IPS DF 6.9 (cell line): ENCODE measurements at regions not wholly inside any gene's neighbourhood (a gene's known extent, or its start where the extent isn't known, plus 50 kb on each side); places are given as distances from the start of the nearest gene placed in this dataset.

Experiments
- DNase-seq: peaks from one replicate; pipeline ENCODE4 v3.0.0-alpha.2; 2013; ENCODE audit warnings: low read depth, low spot score
- H3K27ac ChIP-seq: one replicate; pipeline ENCODE4 v1.5.1; 2013; ENCODE audit warnings: low read length, control low read depth
- H3K27me3 ChIP-seq: 2 replicates; pipeline ENCODE4 v1.6.1; 2013; ENCODE audit warnings: mild to moderate bottlenecking, low read length; ENCODE audit not compliant: control insufficient read depth, insufficient read depth
- H3K36me3 ChIP-seq: 2 replicates; pipeline ENCODE4 v1.6.1; 2013; ENCODE audit warnings: low read length; ENCODE audit not compliant: control insufficient read depth, insufficient read depth
- H3K4me1 ChIP-seq: 2 replicates; pipeline ENCODE4 v1.6.1; 2013; ENCODE audit warnings: low read length; ENCODE audit not compliant: control insufficient read depth, insufficient read depth
- H3K4me3 ChIP-seq: 2 replicates; pipeline ENCODE4 v1.5.1; 2013; ENCODE audit warnings: mild to moderate bottlenecking, low read length
- H3K9me3 ChIP-seq: 2 replicates; pipeline ENCODE4 v1.6.1; 2013; ENCODE audit warnings: low read length, inconsistent platforms; ENCODE audit not compliant: control insufficient read depth, insufficient read depth
- WGBS: extraction: QIAGEN DNeasy Blood & Tissue Kit; methylation state at CpG from one replicate; pipeline ENCODE4 v1.1.7; 2013; ENCODE audit warnings: mixed read lengths, missing lambda C conversion rate; ENCODE audit not compliant: insufficient read length, insufficient coverage; 5-methylcytosine and 5-hydroxymethylcytosine counted together

GRCh38 chr15:94791008-94791407 is 559.6 kb downstream of the MCTP2 start:
- Histone ChIP-seq H3K4me1 (no peaks in the 10 kb centered on the region; the same call in 1 of the 2 replicates), H3K9me3 (no peaks in the 10 kb centered on the region), H3K36me3 (no peaks in the 10 kb centered on the region), H3K4me3 (no peak overlapping the region), H3K27me3 (no peaks in the 10 kb centered on the region), H3K27ac (no peak overlapping the region)
- DNase-seq = no peak
- WGBS = 100% methylated on average over 1 of the region's 2 CpGs

GRCh38 chr15:94791510-94791909 is 560.1 kb downstream of the MCTP2 start:
- Histone ChIP-seq H3K9me3 (no peaks in the 10 kb centered on the region), H3K4me3 (no peak overlapping the region), H3K36me3 (no peaks in the 10 kb centered on the region), H3K27ac (no peak overlapping the region), H3K27me3 (no peaks in the 10 kb centered on the region), H3K4me1 (no peaks in the 10 kb centered on the region; the same call in 1 of the 2 replicates)
- no peak for DNase-seq
- WGBS = no CpG with 5 or more reads among the region's 2 CpGs

- Histone ChIP-seq H3K27ac (no peak overlapping the region), H3K27me3 (no peaks in the 10 kb centered on the region), H3K9me3 (no peaks in the 10 kb centered on the region), H3K36me3 (no peaks in the 10 kb centered on the region), H3K4me3 (no peak overlapping the region), H3K4me1 (no peaks in the 10 kb centered on the region; the same call in 1 of the 2 replicates)
- no peak for DNase-seq
- no CpG with 5 or more reads among the region's 2 CpGs for WGBS
These were observed 560.8 kb downstream of the MCTP2 start for GRCh38 chr15:94792196-94792595.

- Histone ChIP-seq H3K36me3 (no peaks in the 10 kb centered on the region), H3K4me3 (no peak overlapping the region), H3K27ac (no peak overlapping the region), H3K9me3 (no peaks in the 10 kb centered on the region), H3K4me1 (no peaks in the 10 kb centered on the region; the same call in 1 of the 2 replicates), H3K27me3 (no peaks in the 10 kb centered on the region)
- no CpG with 5 or more reads among the region's 3 CpGs for WGBS
- DNase-seq = no peak
These were observed 561.8 kb downstream of the MCTP2 start for GRCh38 chr15:94793207-94793606.

GRCh38 chr15:94793641-94794040 is 562.3 kb downstream of the MCTP2 start:
- DNase-seq = no peak
- H3K4me1 ChIP-seq = no peaks in the 10 kb centered on the region; the same call in 1 of the 2 replicates
- H3K9me3 ChIP-seq = no peaks in the 10 kb centered on the region
- H3K27me3 ChIP-seq = no peaks in the 10 kb centered on the region
- H3K36me3 ChIP-seq = no peaks in the 10 kb centered on the region
- no CpG with 5 or more reads among the region's 7 CpGs for WGBS
- H3K27ac ChIP-seq = no peak overlapping the region
- no peak overlapping the region for H3K4me3 ChIP-seq

GRCh38 chr15:94804613-94805012 is 573.3 kb downstream of the MCTP2 start:
- Histone ChIP-seq H3K4me1 (no peaks in the 10 kb centered on the region), H3K36me3 (no peaks in the 10 kb centered on the region), H3K27ac (no peak overlapping the region), H3K27me3 (no peaks in the 10 kb centered on the region), H3K4me3 (no peak overlapping the region), H3K9me3 (no peaks in the 10 kb centered on the region)
- no CpG with 5 or more reads among the region's 2 CpGs for WGBS
- no peak for DNase-seq

- no CpG with 5 or more reads among the region's 4 CpGs for WGBS
- H3K36me3 ChIP-seq = no peaks in the 10 kb centered on the region
- no peaks in the 10 kb centered on the region for H3K9me3 ChIP-seq
- no peak for DNase-seq
- H3K4me1 ChIP-seq = no peaks in the 10 kb centered on the region
- no peak overlapping the region for H3K27ac ChIP-seq
- H3K27me3 ChIP-seq = no peaks in the 10 kb centered on the region
- no peak overlapping the region for H3K4me3 ChIP-seq
These were observed 583.9 kb downstream of the MCTP2 start for GRCh38 chr15:94815110-94815731.

GRCh38 chr15:94815914-94816313 is 584.6 kb downstream of the MCTP2 start:
- no peak for DNase-seq
- WGBS = no CpG with 5 or more reads among the region's 5 CpGs
- no peaks in the 10 kb centered on the region for H3K36me3 ChIP-seq
- H3K27me3 ChIP-seq = no peaks in the 10 kb centered on the region
- no peaks in the 10 kb centered on the region for H3K4me1 ChIP-seq
- H3K4me3 ChIP-seq = no peak overlapping the region
- H3K9me3 ChIP-seq = no peaks in the 10 kb centered on the region
- H3K27ac ChIP-seq = no peak overlapping the region

- no peaks in the 10 kb centered on the region for H3K9me3 ChIP-seq
- no peak overlapping the region for H3K27ac ChIP-seq
- no CpG with 5 or more reads among the region's 15 CpGs for WGBS
- no peak overlapping the region for H3K4me3 ChIP-seq
- DNase-seq = no peak
- H3K27me3 ChIP-seq = no peaks in the 10 kb centered on the region
- no peaks in the 10 kb centered on the region for H3K4me1 ChIP-seq
- no peaks in the 10 kb centered on the region for H3K36me3 ChIP-seq
These were observed 598.8 kb downstream of the MCTP2 start for GRCh38 chr15:94829887-94830884.

- WGBS = no CpG with 5 or more reads among the region's 3 CpGs
- H3K4me3 ChIP-seq = no peak overlapping the region
- H3K27me3 ChIP-seq = no peaks in the 10 kb centered on the region
- H3K9me3 ChIP-seq = no peaks in the 10 kb centered on the region
- H3K4me1 ChIP-seq = no peaks in the 10 kb centered on the region
- no peak for DNase-seq
- H3K27ac ChIP-seq = no peak overlapping the region
- H3K36me3 ChIP-seq = no peaks in the 10 kb centered on the region
These were observed 602.6 kb downstream of the MCTP2 start for GRCh38 chr15:94834000-94834399.
